MM.1S (cell line): ENCODE measurements at regions not wholly inside any gene's neighbourhood (a gene's known extent, or its start where the extent isn't known, plus 50 kb on each side); places are given as distances from the start of the nearest gene placed in this dataset.

ENCODE experiments used
- EZH2 ChIP-seq: fragments of 300-600 bp; sonication (generic); optimal IDR thresholded peaks from 2 replicates; pipeline ENCODE3; 2017; ENCODE audit warnings: low read depth, mild to moderate bottlenecking, antibody characterized with exemption, low read length, mixed read lengths
- TF ChIP-seq, protein P1 (sequence below): fragments of 300-600 bp; sonication (generic); IDR thresholded peaks from 2 replicates; pipeline ENCODE4 v1.5.1; 2016; ENCODE audit warnings: antibody characterized with exemption, low read length, mixed read lengths

DNA sequence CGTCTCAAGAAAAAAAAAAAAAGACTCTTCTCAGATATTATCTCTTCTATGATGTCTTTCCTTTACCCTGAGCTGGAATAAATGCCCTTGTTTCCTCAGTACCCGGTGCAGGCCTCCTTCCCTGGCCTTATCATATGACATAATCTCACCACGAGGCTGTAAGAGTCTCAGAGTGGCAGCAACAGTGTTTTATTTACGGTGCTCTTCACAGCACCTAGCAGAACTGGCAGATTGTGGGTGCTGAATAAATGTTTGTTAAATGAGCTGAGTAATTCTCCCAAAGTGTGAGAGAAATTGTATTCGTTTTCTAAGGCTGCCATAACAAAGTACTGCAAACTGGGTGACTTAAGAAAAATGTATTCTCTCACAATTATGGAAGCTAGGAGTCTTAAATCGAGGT, 82.8 kb upstream of the CD28 start:
- TF ChIP-seq, protein P1, sequence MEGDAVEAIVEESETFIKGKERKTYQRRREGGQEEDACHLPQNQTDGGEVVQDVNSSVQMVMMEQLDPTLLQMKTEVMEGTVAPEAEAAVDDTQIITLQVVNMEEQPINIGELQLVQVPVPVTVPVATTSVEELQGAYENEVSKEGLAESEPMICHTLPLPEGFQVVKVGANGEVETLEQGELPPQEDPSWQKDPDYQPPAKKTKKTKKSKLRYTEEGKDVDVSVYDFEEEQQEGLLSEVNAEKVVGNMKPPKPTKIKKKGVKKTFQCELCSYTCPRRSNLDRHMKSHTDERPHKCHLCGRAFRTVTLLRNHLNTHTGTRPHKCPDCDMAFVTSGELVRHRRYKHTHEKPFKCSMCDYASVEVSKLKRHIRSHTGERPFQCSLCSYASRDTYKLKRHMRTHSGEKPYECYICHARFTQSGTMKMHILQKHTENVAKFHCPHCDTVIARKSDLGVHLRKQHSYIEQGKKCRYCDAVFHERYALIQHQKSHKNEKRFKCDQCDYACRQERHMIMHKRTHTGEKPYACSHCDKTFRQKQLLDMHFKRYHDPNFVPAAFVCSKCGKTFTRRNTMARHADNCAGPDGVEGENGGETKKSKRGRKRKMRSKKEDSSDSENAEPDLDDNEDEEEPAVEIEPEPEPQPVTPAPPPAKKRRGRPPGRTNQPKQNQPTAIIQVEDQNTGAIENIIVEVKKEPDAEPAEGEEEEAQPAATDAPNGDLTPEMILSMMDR = no peak
- no peak for TF ChIP-seq EZH2
